ENCODE measurements at regions not wholly inside any gene's neighbourhood (a gene's known extent, or its start where the extent isn't known, plus 50 kb on each side); places are given as distances from the start of the nearest gene placed in this dataset.

DNA sequence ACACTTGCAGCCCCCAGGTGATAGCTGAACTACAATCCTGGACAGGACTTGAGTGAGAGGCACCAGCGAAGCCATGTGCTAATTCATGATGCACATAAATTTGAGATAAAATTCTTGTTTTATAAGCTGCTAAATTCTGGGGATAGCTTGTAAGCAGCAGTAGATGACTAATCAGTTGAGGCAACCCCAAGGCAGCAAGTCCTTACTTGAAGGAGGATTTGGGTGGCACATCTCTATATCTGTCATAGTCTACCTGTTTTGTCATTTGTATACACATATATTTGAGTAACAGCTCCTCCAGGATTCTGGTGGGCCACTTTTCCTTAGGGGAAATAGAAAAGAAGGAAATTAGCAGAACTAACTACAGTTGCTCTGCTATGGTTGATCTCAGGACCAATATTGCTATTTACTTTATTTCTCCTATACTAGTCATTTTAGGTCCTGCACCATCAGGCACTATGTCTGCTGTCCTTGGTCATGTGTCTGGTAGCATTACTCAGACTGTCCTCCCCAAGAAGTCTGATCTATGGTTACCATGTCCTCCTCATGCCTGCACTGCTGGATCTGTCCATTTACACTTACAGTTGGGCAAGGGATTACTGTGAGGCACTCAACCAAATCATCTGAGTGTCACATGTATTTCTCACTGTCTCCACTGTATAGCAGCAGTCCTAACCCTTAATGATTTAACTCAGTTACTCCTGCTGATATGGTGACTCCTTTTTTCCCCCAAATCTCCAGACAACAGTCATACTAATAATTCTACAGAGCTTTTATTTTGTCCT, 436.0 kb upstream of the CWC22 start:
- DNase-seq: no peak
- no peaks in the 10 kb centered on the region for H3K9me2 ChIP-seq
- H3K9ac ChIP-seq: no peak overlapping the region
- H3K4me1 ChIP-seq (ENCODE audit: control insufficient read depth in 1 of 2, insufficient read depth in 2 of 2, low read depth in 1 of 2, low read length in 1 of 2): no peaks in the 10 kb centered on the region
- H3K36me3 ChIP-seq (replicated peaks in 1 of 2; ENCODE audit: control insufficient read depth in 1 of 2, insufficient read depth in 2 of 2, low read length in 1 of 2): no peaks in the 10 kb centered on the region
- no peaks in the 10 kb centered on the region for H3K79me2 ChIP-seq (ENCODE audit: insufficient read depth)
- H4K20me1 ChIP-seq (ENCODE audit: insufficient read depth): no peaks in the 10 kb centered on the region
- no peak overlapping the region for H3K4me2 ChIP-seq
- H3K27ac ChIP-seq (ENCODE audit: low read depth in 2 of 2, low read length in 1 of 2): no peak overlapping the region
- no peak overlapping the region for H3K4me3 ChIP-seq (ENCODE audit: low read depth in 2 of 2, low read length in 1 of 2)
- H3K9me3 ChIP-seq: no peaks in the 10 kb centered on the region
- H2AFZ ChIP-seq (ENCODE audit: low read depth): no peak overlapping the region
- H3K27me3 ChIP-seq (ENCODE audit: insufficient read depth): no peaks in the 10 kb centered on the region
- no peaks in the 10 kb centered on the region for H3F3A ChIP-seq (replicated peaks; ENCODE audit: insufficient read depth)
- ChIA-PET CTCF (interaction anchor here (0.7 to 1.2 kb wide), 2 partner anchors 9 to 608 kb away, joined by 3 read pairs; no protein-coding TSS in a partner anchor), POLR2A (no interaction called here)
- TF ChIP-seq SMC3 (IDR thresholded peaks at IDR 0.05; ENCODE audit: low read depth, low read length) (no peak), EP300 (IDR thresholded peaks at IDR 0.05; ENCODE audit: borderline replicate concordance in 1 of 2, low read depth in 1 of 2, low read length in 1 of 2) (no peak), TAF1 (IDR thresholded peaks at IDR 0.05; ENCODE audit: borderline replicate concordance, low read depth, low read length) (no peak), YY1 (IDR thresholded peaks at IDR 0.05; ENCODE audit: low read depth) (no peak), JUND (IDR thresholded peaks at IDR 0.05) (no peak), MAX (IDR thresholded peaks at IDR 0.05; ENCODE audit: low read depth) (no peak), NFIC (IDR thresholded peaks at IDR 0.05; ENCODE audit: borderline replicate concordance) (no peak), RAD21 (IDR thresholded peaks at IDR 0.05; ENCODE audit: low read length) (no peak), TCF12 (IDR thresholded peaks at IDR 0.05) (no peak), NRF1 (IDR thresholded peaks at IDR 0.05; ENCODE audit: low read depth, low read length) (no peak), RCOR1 (IDR thresholded peaks at IDR 0.05; ENCODE audit: low read length) (no peak), SIN3A (IDR thresholded peaks at IDR 0.05; ENCODE audit: borderline replicate concordance, low read depth, low read length) (no peak)
- TF ChIP-seq, protein P1, sequence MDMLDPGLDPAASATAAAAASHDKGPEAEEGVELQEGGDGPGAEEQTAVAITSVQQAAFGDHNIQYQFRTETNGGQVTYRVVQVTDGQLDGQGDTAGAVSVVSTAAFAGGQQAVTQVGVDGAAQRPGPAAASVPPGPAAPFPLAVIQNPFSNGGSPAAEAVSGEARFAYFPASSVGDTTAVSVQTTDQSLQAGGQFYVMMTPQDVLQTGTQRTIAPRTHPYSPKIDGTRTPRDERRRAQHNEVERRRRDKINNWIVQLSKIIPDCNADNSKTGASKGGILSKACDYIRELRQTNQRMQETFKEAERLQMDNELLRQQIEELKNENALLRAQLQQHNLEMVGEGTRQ (IDR thresholded peaks at IDR 0.05; ENCODE audit: borderline replicate concordance, low read depth, low read length): no peak
- TF ChIP-seq, protein P2, sequence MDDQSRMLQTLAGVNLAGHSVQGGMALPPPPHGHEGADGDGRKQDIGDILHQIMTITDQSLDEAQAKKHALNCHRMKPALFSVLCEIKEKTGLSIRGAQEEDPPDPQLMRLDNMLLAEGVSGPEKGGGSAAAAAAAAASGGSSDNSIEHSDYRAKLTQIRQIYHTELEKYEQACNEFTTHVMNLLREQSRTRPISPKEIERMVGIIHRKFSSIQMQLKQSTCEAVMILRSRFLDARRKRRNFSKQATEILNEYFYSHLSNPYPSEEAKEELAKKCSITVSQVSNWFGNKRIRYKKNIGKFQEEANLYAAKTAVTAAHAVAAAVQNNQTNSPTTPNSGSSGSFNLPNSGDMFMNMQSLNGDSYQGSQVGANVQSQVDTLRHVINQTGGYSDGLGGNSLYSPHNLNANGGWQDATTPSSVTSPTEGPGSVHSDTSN (IDR thresholded peaks at IDR 0.05): no peak
- TF ChIP-seq, protein P3, sequence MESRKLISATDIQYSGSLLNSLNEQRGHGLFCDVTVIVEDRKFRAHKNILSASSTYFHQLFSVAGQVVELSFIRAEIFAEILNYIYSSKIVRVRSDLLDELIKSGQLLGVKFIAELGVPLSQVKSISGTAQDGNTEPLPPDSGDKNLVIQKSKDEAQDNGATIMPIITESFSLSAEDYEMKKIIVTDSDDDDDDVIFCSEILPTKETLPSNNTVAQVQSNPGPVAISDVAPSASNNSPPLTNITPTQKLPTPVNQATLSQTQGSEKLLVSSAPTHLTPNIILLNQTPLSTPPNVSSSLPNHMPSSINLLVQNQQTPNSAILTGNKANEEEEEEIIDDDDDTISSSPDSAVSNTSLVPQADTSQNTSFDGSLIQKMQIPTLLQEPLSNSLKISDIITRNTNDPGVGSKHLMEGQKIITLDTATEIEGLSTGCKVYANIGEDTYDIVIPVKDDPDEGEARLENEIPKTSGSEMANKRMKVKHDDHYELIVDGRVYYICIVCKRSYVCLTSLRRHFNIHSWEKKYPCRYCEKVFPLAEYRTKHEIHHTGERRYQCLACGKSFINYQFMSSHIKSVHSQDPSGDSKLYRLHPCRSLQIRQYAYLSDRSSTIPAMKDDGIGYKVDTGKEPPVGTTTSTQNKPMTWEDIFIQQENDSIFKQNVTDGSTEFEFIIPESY (IDR thresholded peaks at IDR 0.05; ENCODE audit: borderline replicate concordance, low read depth): no peak
- WGBS (ENCODE audit: low lambda C conversion rate): 78% methylated on average over 1 of the region's 1 CpG

All from SK-N-SH (cell line).